SIG-M5 (cell line): ENCODE measurements at regions not wholly inside any gene's neighbourhood (a gene's known extent, or its start where the extent isn't known, plus 50 kb on each side); places are given as distances from the start of the nearest gene placed in this dataset.
"Not testable (repeated sequence)": the region's sequence is repeated elsewhere in the genome, so short reads cannot be mapped to it uniquely, and the experiment has no call there.

Source experiments
- DNase-seq: peaks from one replicate; lab custom pipeline; 2025; lab: John Stamatoyannopoulos, UW

GRCh38 chr19:30817197-30817596, 445.0 kb downstream of the ZNF536 start:
- DNase-seq = no peak

DNA sequence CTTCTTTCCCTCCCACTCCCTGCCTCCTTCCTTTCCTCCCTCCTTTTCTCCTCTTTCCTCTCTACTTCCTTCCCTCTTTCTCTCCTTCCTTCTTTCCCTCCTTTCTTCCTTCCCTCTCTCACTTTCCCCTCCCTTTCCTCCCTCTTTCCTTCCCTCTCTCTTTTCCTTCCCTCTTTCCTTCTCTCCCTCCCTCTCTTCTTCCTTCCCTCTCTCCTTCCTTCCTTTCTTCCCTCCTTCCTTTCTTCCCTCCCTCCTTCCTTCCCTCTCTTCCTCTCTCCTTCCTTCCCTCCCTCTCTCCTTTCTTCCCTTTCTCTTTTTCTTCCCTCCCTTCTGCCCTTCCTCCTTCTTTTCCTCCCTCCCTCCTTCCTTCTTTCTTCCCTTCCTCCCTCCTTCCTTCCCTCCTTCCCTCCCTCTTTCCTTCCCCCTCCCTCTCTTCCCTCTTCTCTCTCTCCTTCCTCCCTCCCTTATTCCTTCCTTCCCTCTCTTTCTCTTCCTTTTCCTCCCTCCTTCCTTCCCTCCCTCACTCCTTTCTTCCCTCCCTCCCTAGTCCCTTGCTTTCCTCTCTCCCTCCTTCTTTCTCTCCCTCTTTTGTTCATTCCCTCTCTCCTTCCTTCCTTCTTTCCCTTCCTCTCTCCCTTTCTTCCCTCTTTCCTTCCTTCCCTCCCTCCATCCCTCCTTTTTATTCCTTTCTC, 443.9 kb downstream of the ZNF536 start:
- no peak for DNase-seq

DNA sequence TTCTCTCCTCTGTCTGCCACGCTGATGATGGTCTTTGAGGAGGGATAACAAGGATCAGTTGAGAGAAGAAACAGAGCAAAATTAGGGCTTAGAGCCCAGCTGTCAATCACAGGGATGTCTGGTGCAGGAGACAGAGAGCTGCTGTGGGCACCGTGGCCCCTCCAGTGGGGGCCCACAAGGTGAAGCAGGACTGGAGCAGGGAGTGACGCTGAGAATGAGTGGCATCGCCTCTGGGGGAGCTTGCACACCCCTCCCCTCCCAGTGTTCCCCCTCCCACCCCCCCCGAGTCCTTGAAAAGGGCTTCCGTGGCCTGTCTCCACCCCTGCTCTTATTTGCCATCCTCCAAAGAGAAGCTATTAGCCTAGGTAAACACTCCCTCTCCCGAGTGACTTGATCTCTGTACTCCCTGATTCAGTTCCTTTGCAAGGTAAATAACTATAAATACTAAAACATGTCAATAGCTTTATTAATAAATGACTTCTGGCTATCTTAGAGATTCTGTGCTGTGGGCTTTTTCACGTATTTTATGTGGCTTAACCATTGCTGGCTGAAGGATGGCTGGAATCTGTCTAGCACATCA, 440.0 kb downstream of the ZNF536 start:
- no peak for DNase-seq

DNA sequence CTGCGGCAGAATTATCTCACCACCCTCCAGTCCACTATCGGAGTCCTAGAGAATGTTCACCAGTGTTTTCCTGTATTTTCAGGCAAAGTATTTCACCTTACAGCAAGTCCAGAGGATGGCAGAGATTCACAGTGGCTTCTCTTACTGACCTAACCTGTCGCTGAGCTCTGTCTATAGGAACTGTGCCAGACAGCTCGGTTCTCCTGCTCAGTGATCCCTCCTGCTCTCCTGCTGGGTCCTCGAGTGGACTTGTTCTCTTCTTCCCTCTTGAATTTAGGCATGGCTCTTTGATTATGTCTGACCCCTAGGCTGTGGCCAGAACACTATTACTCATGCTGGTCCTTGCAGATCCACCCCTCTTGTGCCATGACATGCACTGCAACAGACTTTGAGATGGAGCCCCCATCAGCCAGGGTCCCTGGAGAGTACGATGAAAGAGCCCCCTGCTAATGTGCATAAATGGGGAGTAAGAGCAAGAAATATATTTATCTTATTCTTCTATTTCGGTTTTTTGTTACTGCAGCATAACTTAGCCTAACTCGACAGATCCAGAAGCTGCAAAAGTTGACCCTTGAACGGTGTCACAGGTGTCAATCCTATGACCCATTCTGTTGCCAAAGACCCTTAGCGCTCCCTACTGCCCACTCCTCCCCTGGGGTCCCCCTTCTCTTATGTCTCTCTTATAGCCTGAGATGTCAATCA, 439.4 kb downstream of the ZNF536 start:
- DNase-seq = no peak

DNA sequence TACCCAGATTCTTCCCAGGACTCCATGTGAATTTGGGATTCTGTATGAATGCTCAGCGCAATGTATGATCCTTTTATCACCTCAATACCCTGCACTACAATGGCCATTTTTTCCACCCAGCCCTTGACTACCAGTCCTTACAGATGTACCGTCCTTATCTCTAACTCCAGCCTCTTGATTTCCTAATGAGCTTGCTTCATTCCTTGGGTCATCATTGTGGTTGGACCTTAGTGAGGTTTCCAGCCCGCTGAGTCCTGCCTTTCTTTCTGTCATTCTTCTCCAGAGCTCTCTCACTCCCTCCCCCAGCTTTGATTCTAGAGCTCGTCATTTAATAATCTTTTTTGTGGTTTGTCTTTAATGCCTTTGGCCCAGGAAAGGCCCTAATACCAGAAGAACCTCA, 438.5 kb downstream of the ZNF536 start:
- no peak for DNase-seq

- no peak for DNase-seq
Observed at GRCh38 chr19:30807278-30807677, 435.1 kb downstream of the ZNF536 start.

GRCh38 chr19:30806311-30806710, 434.1 kb downstream of the ZNF536 start:
- DNase-seq = no peak

DNA sequence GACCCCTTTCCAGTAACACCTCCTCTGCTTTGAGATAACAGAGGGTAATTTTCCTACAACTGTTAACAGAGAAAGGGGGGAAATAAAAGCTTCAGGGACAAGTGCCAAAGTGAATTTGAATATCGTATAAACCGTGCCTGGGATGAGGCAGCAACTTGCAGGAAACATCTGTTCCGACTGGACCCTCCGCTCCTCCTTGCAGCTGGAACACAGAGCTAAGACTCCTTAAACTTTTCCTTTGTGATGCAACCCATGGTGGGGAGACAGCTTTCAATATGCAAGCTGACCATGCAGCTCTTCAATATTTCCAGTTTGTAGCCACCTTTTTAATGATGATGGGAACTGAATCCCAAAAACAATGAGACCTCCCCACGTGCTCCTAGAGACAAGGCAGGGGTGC, 432.6 kb downstream of the ZNF536 start:
- no peak for DNase-seq

DNA sequence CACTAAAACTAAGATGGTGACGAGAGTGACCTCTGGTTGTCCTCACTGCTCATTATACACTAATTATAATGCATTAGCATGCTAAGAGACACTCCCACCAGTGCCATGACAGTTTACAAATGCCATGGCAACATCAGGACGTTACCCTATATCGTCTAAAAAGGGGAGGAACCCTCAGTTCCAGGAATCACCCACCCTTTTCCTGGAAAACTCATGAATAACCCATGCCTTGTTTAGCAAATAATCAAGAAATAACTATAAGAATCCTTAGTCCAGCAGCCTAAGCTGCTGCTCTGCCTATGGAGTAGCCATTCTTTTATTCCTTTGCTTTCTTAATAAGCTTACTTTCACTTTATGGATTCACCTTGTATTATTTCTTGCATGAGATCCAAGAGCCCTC, 432.1 kb downstream of the ZNF536 start:
- DNase-seq = not testable (repeated sequence)

- DNase-seq = no peak
Observed at GRCh38 chr19:30802424-30803013, 430.3 kb downstream of the ZNF536 start.

- DNase-seq = no peak
Observed at GRCh38 chr19:30799865-30800755, 427.9 kb downstream of the ZNF536 start.

GRCh38 chr19:30795727-30796126, 423.5 kb downstream of the ZNF536 start:
- DNase-seq = no peak

- DNase-seq = no peak
Observed at GRCh38 chr19:30792561-30793505, 420.6 kb downstream of the ZNF536 start.

DNA sequence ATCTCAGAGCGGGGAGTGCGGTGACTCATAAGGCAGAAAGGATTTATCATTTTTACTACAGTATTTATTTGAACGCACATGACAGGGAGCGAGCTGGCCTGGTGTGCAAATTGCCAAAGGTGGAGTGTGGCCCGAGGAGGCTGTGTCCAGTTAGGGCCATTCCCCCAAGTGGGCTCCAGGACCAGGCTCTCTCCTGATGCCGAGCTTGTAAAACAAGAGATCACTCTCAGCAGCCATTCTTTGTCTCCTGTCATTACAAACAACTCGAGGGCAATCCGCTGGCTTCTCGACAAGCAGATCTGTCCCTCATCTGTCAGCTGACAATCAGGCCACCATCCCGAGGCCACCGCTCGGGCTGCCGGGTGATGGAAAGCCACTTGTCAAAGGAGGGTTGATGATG, 418.9 kb downstream of the ZNF536 start:
- DNase-seq = no peak

GRCh38 chr19:30790056-30790680, 418.0 kb downstream of the ZNF536 start:
- DNase-seq = no peak

GRCh38 chr19:30788105-30788765, 416.1 kb downstream of the ZNF536 start:
- DNase-seq = no peak

DNA sequence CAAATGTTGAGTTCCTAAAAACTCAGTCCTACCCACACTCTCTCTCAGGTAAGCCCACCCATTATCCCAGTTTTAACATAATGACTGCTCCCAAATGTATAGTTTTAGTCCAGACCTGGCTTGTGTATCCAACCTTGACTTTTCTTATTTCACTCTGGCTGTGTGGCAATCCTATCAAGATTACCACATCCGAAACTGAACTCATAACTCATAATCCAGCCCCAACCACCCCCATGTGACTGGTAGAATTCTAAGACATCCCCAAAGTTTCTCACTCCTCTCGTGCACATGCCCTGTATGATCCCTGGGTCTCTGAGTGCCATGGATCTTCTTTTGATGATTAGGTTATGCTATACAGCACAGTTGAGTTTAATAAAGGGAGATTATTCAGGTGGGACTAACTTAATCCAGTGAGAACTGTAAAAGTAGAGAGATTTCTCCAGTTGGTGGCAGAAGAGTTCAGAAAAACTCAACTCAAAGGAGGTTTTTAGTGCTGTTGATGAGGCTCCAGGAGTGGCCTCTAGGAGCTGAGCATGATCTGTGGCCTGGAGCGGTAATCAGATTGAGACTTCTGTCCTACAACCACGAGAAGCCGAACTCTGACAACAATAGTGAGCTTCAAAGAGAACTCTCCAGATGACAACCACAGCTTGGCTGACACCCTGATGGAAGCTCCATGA, 413.4 kb downstream of the ZNF536 start:
- DNase-seq = no peak

DNA sequence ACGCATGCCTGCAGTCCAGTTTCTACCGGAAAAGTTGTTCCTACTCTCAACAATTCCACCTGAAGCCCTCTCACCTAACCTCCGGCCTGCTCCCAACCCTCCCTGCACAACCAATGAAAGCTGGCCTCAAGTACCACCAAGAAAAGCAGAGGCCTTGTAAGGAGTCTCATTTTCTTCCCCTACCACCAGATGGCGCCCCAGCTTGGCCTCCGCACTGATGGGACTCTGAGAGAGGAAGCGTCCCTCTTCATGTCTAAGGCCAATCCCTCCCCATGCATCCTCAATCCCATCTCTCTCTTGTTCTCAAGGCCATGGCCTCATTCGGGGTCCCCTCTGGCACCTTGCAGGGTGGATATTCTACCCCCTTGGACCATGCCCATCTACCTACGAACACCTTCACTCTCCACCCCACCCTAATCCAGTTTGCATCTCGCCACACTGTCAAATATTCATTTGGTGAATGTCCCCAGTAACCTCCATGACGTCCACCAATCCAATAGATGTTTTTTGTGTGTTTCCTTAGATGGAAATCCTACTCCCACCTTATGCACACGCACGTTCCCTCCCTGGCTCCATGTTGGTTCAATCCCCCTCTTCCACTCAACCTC, 412.8 kb downstream of the ZNF536 start:
- DNase-seq = no peak

- DNase-seq = no peak
Observed at GRCh38 chr19:30783936-30784335, 411.8 kb downstream of the ZNF536 start.
